H1 (cell line): ENCODE measurements at regions not wholly inside any gene's neighbourhood (a gene's known extent, or its start where the extent isn't known, plus 50 kb on each side); places are given as distances from the start of the nearest gene placed in this dataset.

Experiments
- CHD2 ChIP-seq: IDR thresholded peaks from 2 replicates; pipeline ENCODE4 v1.6.1; 2012; ENCODE audit warnings: low read length, improper control_type of control experiment
- RNF2 ChIP-seq: fragments of 200-900, 300-1000 bp; sonication (generic); IDR thresholded peaks from 2 replicates; pipeline ENCODE4 v1.7.1; 2016; ENCODE audit warnings: borderline replicate concordance, low read depth, mild to moderate bottlenecking, antibody characterized with exemption, low read length; ENCODE audit not compliant: poor library complexity, severe bottlenecking; ENCODE audit errors: missing control alignments
- TF ChIP-seq, protein P1 (sequence below), 3 experiments: IDR thresholded peaks; 1 replicate in 2 of 3; 2 replicates in 1 of 3; pipeline versions ENCODE4 v1.5.1 to v1.6.1; 2011; ENCODE audit warnings: low read length in 3 of 3, mild to moderate bottlenecking in 3 of 3, inconsistent platforms in 2 of 3, low read depth in 1 of 3, moderate library complexity in 1 of 3; ENCODE audit not compliant: insufficient read depth in 1 of 3; ENCODE audit errors: control extremely low read depth in 1 of 3
- TF ChIP-seq, protein P2 (sequence below): fragments of 300-600 bp; sonication (generic); IDR thresholded peaks from 2 replicates; pipeline ENCODE4 v1.7.1; 2012; ENCODE audit warnings: low read length, moderate library complexity, mild to moderate bottlenecking, inconsistent platforms; ENCODE audit not compliant: insufficient replicate concordance
- TF ChIP-seq, protein P3 (sequence below): IDR thresholded peaks from 2 replicates; pipeline ENCODE4 v1.6.1; 2011; ENCODE audit warnings: low read length, improper control_type of control experiment

DNA sequence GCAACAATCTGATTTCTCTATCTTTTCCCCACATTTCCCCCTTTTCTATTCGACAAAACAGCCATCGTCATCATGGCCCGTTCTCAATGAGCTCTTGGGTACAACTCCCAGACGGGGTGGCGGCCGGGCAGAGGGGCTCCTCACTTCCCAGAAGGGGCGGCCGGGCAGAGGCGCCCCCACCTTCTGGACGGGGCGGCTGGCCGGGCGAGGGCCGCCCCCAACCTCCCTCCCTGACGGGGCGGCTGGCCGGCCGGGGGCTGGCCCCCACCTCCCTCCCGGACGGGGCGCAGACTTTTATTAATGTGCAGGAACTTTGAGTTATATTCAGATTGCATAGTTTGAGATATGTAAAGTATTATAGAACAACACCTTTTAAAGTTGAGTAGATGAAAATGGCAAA lies 64.4 kb upstream of the HPGD start (continued):
- TF ChIP-seq, protein P1, sequence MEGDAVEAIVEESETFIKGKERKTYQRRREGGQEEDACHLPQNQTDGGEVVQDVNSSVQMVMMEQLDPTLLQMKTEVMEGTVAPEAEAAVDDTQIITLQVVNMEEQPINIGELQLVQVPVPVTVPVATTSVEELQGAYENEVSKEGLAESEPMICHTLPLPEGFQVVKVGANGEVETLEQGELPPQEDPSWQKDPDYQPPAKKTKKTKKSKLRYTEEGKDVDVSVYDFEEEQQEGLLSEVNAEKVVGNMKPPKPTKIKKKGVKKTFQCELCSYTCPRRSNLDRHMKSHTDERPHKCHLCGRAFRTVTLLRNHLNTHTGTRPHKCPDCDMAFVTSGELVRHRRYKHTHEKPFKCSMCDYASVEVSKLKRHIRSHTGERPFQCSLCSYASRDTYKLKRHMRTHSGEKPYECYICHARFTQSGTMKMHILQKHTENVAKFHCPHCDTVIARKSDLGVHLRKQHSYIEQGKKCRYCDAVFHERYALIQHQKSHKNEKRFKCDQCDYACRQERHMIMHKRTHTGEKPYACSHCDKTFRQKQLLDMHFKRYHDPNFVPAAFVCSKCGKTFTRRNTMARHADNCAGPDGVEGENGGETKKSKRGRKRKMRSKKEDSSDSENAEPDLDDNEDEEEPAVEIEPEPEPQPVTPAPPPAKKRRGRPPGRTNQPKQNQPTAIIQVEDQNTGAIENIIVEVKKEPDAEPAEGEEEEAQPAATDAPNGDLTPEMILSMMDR (IDR thresholded peaks at IDR 0.05; ENCODE audit: control extremely low read depth in 1 of 3, insufficient read depth in 1 of 3, low read depth in 1 of 3, low read length in 3 of 3), result no peak
- no peak for TF ChIP-seq RNF2
- TF ChIP-seq, protein P2, sequence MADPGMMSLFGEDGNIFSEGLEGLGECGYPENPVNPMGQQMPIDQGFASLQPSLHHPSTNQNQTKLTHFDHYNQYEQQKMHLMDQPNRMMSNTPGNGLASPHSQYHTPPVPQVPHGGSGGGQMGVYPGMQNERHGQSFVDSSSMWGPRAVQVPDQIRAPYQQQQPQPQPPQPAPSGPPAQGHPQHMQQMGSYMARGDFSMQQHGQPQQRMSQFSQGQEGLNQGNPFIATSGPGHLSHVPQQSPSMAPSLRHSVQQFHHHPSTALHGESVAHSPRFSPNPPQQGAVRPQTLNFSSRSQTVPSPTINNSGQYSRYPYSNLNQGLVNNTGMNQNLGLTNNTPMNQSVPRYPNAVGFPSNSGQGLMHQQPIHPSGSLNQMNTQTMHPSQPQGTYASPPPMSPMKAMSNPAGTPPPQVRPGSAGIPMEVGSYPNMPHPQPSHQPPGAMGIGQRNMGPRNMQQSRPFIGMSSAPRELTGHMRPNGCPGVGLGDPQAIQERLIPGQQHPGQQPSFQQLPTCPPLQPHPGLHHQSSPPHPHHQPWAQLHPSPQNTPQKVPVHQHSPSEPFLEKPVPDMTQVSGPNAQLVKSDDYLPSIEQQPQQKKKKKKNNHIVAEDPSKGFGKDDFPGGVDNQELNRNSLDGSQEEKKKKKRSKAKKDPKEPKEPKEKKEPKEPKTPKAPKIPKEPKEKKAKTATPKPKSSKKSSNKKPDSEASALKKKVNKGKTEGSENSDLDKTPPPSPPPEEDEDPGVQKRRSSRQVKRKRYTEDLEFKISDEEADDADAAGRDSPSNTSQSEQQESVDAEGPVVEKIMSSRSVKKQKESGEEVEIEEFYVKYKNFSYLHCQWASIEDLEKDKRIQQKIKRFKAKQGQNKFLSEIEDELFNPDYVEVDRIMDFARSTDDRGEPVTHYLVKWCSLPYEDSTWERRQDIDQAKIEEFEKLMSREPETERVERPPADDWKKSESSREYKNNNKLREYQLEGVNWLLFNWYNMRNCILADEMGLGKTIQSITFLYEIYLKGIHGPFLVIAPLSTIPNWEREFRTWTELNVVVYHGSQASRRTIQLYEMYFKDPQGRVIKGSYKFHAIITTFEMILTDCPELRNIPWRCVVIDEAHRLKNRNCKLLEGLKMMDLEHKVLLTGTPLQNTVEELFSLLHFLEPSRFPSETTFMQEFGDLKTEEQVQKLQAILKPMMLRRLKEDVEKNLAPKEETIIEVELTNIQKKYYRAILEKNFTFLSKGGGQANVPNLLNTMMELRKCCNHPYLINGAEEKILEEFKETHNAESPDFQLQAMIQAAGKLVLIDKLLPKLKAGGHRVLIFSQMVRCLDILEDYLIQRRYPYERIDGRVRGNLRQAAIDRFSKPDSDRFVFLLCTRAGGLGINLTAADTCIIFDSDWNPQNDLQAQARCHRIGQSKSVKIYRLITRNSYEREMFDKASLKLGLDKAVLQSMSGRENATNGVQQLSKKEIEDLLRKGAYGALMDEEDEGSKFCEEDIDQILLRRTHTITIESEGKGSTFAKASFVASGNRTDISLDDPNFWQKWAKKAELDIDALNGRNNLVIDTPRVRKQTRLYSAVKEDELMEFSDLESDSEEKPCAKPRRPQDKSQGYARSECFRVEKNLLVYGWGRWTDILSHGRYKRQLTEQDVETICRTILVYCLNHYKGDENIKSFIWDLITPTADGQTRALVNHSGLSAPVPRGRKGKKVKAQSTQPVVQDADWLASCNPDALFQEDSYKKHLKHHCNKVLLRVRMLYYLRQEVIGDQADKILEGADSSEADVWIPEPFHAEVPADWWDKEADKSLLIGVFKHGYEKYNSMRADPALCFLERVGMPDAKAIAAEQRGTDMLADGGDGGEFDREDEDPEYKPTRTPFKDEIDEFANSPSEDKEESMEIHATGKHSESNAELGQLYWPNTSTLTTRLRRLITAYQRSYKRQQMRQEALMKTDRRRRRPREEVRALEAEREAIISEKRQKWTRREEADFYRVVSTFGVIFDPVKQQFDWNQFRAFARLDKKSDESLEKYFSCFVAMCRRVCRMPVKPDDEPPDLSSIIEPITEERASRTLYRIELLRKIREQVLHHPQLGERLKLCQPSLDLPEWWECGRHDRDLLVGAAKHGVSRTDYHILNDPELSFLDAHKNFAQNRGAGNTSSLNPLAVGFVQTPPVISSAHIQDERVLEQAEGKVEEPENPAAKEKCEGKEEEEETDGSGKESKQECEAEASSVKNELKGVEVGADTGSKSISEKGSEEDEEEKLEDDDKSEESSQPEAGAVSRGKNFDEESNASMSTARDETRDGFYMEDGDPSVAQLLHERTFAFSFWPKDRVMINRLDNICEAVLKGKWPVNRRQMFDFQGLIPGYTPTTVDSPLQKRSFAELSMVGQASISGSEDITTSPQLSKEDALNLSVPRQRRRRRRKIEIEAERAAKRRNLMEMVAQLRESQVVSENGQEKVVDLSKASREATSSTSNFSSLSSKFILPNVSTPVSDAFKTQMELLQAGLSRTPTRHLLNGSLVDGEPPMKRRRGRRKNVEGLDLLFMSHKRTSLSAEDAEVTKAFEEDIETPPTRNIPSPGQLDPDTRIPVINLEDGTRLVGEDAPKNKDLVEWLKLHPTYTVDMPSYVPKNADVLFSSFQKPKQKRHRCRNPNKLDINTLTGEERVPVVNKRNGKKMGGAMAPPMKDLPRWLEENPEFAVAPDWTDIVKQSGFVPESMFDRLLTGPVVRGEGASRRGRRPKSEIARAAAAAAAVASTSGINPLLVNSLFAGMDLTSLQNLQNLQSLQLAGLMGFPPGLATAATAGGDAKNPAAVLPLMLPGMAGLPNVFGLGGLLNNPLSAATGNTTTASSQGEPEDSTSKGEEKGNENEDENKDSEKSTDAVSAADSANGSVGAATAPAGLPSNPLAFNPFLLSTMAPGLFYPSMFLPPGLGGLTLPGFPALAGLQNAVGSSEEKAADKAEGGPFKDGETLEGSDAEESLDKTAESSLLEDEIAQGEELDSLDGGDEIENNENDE, result no peak
- TF ChIP-seq CHD2, result no peak
- TF ChIP-seq, protein P3, sequence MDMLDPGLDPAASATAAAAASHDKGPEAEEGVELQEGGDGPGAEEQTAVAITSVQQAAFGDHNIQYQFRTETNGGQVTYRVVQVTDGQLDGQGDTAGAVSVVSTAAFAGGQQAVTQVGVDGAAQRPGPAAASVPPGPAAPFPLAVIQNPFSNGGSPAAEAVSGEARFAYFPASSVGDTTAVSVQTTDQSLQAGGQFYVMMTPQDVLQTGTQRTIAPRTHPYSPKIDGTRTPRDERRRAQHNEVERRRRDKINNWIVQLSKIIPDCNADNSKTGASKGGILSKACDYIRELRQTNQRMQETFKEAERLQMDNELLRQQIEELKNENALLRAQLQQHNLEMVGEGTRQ, result no peak
